ENCODE measurements at regions not wholly inside any gene's neighbourhood (a gene's known extent, or its start where the extent isn't known, plus 50 kb on each side); places are given as distances from the start of the nearest gene placed in this dataset.
"Not testable (repeated sequence)": the region's sequence is repeated elsewhere in the genome, so short reads cannot be mapped to it uniquely, and the experiment has no call there.

DNA sequence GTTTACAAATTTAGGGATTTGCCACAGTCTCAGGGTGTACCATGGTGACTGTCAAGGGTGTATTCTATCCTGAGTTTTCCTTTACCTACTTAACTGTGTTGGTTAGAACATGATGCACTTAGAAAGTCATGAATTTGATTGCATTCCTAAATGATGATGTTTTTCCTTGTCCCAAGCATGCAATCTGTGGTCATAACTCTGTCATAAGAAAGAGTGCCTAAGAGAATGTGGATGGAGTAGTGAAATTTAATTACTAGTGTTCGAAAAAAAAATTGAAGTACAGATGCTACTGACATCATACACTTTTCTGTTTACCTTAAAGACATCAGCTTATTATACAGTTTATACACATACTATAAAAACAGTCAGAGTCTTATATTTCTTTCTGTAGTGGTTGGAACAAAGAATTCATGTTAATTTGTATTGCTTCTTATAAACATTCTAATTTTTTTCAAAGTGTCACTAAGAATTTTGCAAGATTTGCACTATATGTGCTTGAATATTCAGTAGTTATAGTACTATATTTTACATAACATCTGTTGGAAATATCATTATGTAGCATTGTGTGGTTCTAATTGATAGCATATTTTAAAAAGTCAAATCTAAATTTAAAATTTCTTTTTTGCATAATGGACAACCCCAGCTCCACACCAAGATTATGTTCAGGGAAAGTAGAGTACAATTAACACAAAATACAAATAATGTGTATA, 231.3 kb upstream of the KCNMB2 start:
- DNase-seq: no peak

GRCh38 chr3:178306432-178307115, 229.7 kb upstream of the KCNMB2 start:
- DNase-seq: no peak

DNA sequence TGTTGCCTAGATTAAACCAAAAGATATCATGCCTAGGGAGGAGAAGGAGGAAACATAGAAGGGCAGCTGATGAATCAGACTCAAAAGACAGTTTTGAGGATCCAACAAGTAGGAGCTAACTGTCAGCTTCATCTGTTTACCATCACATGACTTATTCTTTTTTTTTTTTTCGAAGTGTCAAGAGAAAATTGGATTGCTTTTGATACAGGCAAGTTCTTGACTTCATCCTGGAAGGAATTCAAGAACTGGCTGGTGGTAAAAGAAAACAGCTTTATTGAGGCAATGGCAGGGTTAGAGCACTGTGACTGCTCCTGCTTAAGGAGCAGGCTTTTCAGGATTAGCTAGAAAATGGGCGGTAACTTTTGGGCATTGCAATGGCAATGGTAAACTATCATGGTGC, 227.5 kb upstream of the KCNMB2 start:
- DNase-seq: no peak

DNA sequence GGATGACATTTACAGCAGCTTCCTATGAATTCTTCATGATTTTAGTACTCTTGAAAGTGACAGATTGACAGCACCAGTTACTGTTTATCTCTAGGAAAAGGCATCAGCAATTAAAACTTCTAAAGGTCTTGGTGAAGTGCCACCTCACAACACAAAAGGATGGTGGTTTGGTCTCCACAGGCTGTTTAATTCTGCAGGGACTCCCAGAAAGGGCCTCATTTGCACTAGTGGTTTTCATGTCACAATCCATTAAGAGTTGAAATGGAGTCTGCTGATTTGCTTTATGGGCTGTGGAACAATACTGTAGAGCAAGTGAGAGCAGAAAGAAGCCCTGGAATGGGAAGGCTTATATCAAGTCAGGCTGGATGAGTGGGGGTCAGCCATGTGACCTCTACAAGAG, 225.3 kb upstream of the KCNMB2 start:
- DNase-seq: no peak

GRCh38 chr3:178313716-178314115, 222.5 kb upstream of the KCNMB2 start:
- no peak for DNase-seq

GRCh38 chr3:178318340-178318739, 217.9 kb upstream of the KCNMB2 start:
- no peak for DNase-seq

- no peak for DNase-seq
Measured at GRCh38 chr3:178318941-178319816, 217.1 kb upstream of the KCNMB2 start.

GRCh38 chr3:178320456-178321351, 215.5 kb upstream of the KCNMB2 start:
- no peak for DNase-seq

DNA sequence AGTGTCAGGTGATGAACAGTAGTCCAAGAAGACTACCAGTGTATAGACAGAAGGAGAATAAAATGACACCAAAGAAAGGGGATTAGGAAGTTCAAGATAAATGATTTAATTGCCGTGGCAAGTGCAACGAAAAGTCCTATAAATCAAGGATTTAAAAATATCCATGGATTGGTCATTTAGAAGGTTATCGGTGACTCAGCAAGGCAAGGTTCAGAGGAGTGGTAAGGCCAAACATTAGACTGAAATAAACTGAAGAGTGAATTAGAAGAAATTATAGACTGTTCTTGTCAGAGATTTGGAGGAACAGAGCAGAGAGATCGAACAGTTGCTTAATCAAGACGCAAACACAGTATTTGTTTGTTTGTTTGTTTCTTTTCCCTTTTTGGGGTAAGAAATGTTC, 211.9 kb upstream of the KCNMB2 start:
- no peak for DNase-seq

GRCh38 chr3:178325330-178325729, 210.9 kb upstream of the KCNMB2 start:
- DNase-seq: no peak

- no peak for DNase-seq
Measured at GRCh38 chr3:178329936-178330335, 206.3 kb upstream of the KCNMB2 start.

DNA sequence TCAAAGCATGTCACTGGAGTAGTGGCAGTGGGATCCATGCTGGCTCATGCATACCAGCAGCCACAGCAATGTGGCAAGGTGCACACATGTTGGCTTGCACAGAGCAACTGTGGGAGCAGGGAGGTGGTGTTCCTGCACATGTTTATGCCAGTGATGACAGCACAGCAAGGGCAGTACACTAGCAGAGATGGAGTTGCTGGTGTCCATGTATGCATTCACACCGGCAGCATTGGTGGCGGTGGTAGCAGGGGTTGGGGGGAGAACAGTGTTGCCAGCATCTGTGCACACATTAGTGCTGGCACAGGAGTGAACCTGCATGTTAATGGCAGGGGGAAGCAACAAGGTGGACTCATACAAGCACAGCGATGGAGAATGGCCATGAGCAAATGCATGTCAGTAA, 202.0 kb upstream of the KCNMB2 start:
- DNase-seq: no peak

DNA sequence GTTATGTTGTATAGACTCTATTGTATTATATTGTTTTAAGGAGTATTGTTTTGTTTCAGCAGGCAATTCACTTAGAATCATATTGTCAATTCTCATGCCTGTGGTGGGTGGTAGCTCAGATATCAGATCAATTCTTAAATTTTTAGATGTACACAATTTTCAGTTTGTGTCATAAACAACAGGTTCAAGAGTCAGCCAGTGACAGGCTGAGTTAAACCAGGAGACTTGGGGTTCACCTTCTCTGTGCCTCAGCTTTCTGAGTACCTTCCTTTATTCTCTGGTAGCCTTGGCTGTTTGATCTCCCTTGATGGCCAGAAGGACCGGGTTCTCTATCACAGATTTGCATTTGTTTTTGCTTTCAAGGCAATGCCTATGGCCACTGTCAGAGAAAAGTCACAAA, 199.9 kb upstream of the KCNMB2 start:
- no peak for DNase-seq

- DNase-seq: no peak
Measured at GRCh38 chr3:178340506-178340905, 195.7 kb upstream of the KCNMB2 start.

DNA sequence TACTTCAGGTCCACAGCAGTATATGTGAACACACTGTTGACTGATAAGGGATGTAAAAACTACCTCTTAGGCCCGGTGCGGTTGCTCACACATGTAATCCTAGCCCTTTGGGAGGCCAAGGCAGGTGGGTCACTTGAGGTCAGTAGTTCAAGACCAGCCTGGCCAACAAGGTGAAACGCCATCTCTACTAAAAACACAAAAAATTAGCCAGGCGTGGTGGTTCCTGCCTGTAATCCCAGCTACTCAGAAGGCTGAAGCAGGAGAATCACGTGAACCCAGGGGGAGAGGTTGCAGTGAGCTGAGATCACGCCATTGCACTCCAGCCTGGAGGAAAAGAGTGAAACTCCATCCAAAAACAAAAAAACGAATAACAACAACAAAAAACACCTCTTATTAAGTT, 194.6 kb upstream of the KCNMB2 start:
- DNase-seq: no peak

- DNase-seq: no peak
Measured at GRCh38 chr3:178342111-178342510, 194.1 kb upstream of the KCNMB2 start.

DNA sequence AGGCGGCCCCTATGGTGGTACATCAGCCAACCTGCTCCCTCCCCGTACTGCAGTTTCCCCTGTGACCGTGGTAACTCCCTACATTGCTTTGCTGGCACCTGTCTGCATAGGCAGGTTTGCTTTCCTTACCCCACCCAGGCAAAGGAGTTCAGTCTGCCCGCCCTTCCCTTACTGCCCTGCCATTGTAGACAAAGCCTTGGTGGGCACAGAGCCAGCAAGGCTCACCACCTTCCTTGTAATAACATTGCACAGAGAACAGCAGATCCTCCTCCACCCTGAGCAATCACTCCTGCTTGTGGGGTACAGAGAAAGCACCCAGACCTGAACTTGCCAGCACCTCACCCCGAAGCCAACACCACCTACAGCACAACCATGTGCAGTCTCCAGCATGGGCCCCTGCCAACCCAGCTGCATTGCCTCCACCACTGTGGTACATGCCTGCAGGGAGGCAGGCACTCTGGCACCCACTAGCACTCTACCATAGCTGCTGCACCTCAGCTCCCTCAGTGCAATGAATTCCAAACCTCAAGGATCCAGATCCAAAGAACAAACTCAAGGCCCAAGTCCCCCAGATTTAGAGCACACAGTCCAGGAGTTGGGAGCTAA, 192.7 kb upstream of the KCNMB2 start:
- no peak for DNase-seq

DNA sequence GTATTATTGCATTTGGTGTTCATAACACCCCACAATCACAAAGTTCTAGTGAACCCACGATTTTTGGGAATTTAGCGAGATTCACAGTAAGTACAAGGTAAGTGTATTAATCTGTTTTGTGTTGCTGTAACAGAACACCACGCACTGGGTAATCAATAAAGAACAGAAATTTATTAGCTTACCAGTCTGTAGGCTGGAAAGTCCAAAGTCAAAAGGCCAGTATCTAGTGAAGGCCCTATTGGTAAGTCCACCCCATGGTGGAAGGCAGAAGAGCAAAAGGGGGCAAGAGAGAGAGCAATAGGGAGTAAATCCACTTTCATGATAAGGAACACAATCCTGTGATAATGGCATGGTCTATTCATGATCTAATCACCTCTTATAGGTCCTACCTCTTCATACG, 190.3 kb upstream of the KCNMB2 start:
- DNase-seq: no peak

- not testable (repeated sequence) for DNase-seq
Measured at GRCh38 chr3:178348561-178349217, 187.5 kb upstream of the KCNMB2 start.

GRCh38 chr3:178349218-178349596, 187.0 kb upstream of the KCNMB2 start:
- not testable (repeated sequence) for DNase-seq

GRCh38 chr3:178350763-178351162, 185.5 kb upstream of the KCNMB2 start:
- DNase-seq: no peak
